ENCODE measurements at regions not wholly inside any gene's neighbourhood (a gene's known extent, or its start where the extent isn't known, plus 50 kb on each side); places are given as distances from the start of the nearest gene placed in this dataset.
"Not testable (repeated sequence)": the region's sequence is repeated elsewhere in the genome, so short reads cannot be mapped to it uniquely, and the experiment has no call there.

GRCh38 chr13:50547175-50547574 lies 296.3 kb downstream of the DLEU7 start:
- H3K9me3 Mint-ChIP-seq; DNase-seq (ENCODE audit: low spot score in 2 of 2); ATAC-seq (replicated peaks; ENCODE audit: extremely low read depth, poor library complexity, severe bottlenecking); H3K36me3 Mint-ChIP-seq (ENCODE audit: insufficient read depth); H3K27me3 Mint-ChIP-seq; H3K4me3 Mint-ChIP-seq; H3K4me1 Mint-ChIP-seq; H3K27ac Mint-ChIP-seq (ENCODE audit: low read depth): not testable (repeated sequence)

DNA sequence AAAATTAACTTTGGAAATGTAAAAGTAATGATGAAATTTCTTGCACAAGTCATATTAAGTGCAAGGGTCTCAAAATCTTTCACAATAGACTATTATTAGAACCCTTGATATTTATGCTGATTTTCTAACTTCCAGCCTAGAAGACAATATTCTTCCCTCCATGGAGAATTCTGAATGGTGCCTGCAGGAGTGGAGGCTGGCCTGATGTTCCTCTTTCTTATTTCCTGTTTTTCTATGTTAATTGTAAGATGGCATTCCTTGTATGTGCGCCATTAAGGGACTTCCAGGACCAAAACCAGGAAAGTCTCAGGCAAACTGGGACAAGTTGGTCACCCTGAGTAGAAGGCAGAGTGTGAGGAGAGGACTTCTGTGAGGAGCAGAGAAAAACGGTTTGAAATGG lies 294.9 kb downstream of the DLEU7 start:
- Mint-ChIP-seq H3K9me3 (peaks cover under 1% of the 10 kb centered on the region), H3K4me3 (no peak overlapping the region), H3K27ac (ENCODE audit: low read depth) (no peak overlapping the region), H3K4me1 (no peaks in the 10 kb centered on the region), H3K36me3 (ENCODE audit: insufficient read depth) (no peaks in the 10 kb centered on the region), H3K27me3 (no peaks in the 10 kb centered on the region)
- ATAC-seq (replicated peaks; ENCODE audit: extremely low read depth, poor library complexity, severe bottlenecking) (no peak), DNase-seq (ENCODE audit: low spot score in 2 of 2) (no peak)

DNA sequence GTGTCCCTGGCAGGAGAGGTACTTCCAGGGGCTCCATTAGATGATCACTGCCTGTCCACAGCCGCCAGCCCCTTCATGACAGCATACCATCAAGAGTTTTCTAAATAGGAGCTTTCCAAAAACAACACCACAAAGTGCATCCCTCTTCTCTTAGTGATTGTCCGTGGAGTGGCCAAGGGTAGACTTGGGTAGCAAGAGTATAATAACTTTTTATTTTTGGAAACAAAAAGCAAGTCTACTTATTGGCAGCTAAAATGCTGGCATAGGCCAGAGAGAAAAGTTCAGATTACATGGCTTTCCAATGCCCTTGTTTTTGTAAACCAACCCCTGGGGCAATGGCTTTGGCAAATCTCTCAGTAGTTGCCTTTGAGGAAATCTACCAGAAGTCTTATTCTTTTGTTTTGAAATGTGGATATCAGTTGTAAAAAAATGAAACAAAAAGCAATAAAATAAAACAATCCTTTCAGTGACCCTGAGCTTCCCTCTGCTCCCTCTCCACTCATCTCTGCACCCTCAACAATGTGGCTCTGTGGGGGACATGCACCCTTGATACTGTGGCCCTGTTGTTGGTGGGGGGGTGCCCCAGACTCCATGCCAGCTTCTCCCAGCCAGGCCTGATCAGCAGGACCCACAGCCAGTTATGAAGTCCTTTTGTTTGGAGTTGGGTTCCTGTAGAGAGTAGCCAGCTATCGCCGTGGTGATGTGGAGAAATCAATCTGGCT lies 294.1 kb downstream of the DLEU7 start:
- Mint-ChIP-seq H3K27ac (ENCODE audit: low read depth) (no peak overlapping the region), H3K36me3 (ENCODE audit: insufficient read depth) (no peaks in the 10 kb centered on the region), H3K4me3 (no peak overlapping the region), H3K27me3 (no peaks in the 10 kb centered on the region), H3K4me1 (no peaks in the 10 kb centered on the region), H3K9me3 (peaks cover 6% of the 10 kb centered on the region)
- ATAC-seq (replicated peaks; ENCODE audit: extremely low read depth, poor library complexity, severe bottlenecking) (no peak), DNase-seq (ENCODE audit: low spot score in 2 of 2) (no peak)

DNA sequence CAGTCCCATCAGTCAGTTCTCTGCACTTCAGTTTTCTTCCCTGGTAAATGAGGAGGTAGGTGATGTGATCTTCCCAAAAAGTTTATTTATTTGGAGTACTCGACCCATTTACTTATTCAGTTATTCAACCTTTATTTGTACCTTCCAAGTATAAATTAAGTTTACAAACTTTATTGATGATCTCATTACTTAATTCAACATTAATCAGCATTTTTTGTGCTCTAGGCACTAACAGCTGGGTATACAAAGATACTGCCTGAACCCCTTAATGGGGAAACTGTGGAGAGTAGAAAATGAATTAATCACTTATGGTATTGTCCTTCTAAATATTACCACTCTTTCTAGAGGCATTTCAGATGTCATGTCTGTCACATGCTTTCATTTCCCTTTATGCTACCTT lies 293.3 kb downstream of the DLEU7 start:
- H3K27ac Mint-ChIP-seq (ENCODE audit: low read depth): no peak overlapping the region
- no peaks in the 10 kb centered on the region for H3K4me1 Mint-ChIP-seq
- no peak for DNase-seq (ENCODE audit: low spot score in 2 of 2)
- H3K36me3 Mint-ChIP-seq (ENCODE audit: insufficient read depth): peaks cover 1% of the 10 kb centered on the region
- no peaks in the 10 kb centered on the region for H3K27me3 Mint-ChIP-seq
- no peak for ATAC-seq (replicated peaks; ENCODE audit: extremely low read depth, poor library complexity, severe bottlenecking)
- H3K4me3 Mint-ChIP-seq: no peak overlapping the region
- peaks cover 6% of the 10 kb centered on the region for H3K9me3 Mint-ChIP-seq

- no peak for ATAC-seq (replicated peaks; ENCODE audit: extremely low read depth, poor library complexity, severe bottlenecking)
Measured at GRCh38 chr13:50552424-50552966, 291.0 kb downstream of the DLEU7 start.

DNA sequence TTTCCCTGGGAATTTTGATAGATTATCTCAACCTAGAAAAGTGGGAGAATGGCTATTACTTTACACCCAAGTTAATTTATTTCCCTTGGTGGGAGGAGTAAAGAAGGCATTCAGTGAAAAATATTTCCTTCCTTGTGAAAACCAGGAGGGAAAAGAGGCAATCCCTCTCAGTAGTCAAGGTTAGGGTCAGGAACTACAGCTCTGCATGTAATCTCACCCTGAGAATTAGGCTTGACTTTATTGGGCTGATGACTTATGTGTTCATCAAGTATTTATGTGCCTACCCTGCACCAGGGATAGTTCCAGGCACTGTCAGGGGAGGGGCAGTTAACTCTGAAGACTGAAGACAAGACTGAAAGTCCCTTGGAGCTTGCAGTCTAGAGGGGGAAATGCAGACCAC lies 281.8 kb downstream of the DLEU7 start:
- ATAC-seq (replicated peaks; ENCODE audit: extremely low read depth, poor library complexity, severe bottlenecking) (no peak), DNase-seq (ENCODE audit: low spot score in 2 of 2) (no peak)
- no peaks in the 10 kb centered on the region for H3K4me1 Mint-ChIP-seq
- no peak overlapping the region for H3K27ac Mint-ChIP-seq (ENCODE audit: low read depth)
- no peaks in the 10 kb centered on the region for H3K9me3 Mint-ChIP-seq
- no peak overlapping the region for H3K4me3 Mint-ChIP-seq
- peaks cover 1% of the 10 kb centered on the region for H3K36me3 Mint-ChIP-seq (ENCODE audit: insufficient read depth)
- H3K27me3 Mint-ChIP-seq: peaks cover 9% of the 10 kb centered on the region

More at GRCh38 chr13:50552424-50552966, 291.0 kb downstream of the DLEU7 start:
- H3K4me3 Mint-ChIP-seq: no peak overlapping the region
- peaks cover 6% of the 10 kb centered on the region for H3K9me3 Mint-ChIP-seq
- H3K4me1 Mint-ChIP-seq: no peaks in the 10 kb centered on the region
- H3K36me3 Mint-ChIP-seq (ENCODE audit: insufficient read depth): peaks cover 1% of the 10 kb centered on the region
- no peak overlapping the region for H3K27ac Mint-ChIP-seq (ENCODE audit: low read depth)
- no peaks in the 10 kb centered on the region for H3K27me3 Mint-ChIP-seq
- no peak for DNase-seq (ENCODE audit: low spot score in 2 of 2)

- DNase-seq (ENCODE audit: low spot score in 2 of 2): no peak
- ATAC-seq (replicated peaks; ENCODE audit: extremely low read depth, poor library complexity, severe bottlenecking): no peak
- Mint-ChIP-seq H3K9me3 (no peaks in the 10 kb centered on the region), H3K27ac (ENCODE audit: low read depth) (no peak overlapping the region), H3K4me3 (no peak overlapping the region), H3K36me3 (ENCODE audit: insufficient read depth) (peaks cover 5% of the 10 kb centered on the region), H3K27me3 (no peaks in the 10 kb centered on the region), H3K4me1 (no peaks in the 10 kb centered on the region)
Measured at GRCh38 chr13:50566646-50567045, 276.8 kb downstream of the DLEU7 start.

- DNase-seq (ENCODE audit: low spot score in 2 of 2): no peak
- Mint-ChIP-seq H3K36me3 (ENCODE audit: insufficient read depth) (peaks cover 4% of the 10 kb centered on the region), H3K27ac (ENCODE audit: low read depth) (no peak overlapping the region), H3K9me3 (no peaks in the 10 kb centered on the region), H3K4me1 (no peaks in the 10 kb centered on the region), H3K27me3 (no peaks in the 10 kb centered on the region), H3K4me3 (no peak overlapping the region)
- ATAC-seq (replicated peaks; ENCODE audit: extremely low read depth, poor library complexity, severe bottlenecking): no peak
Measured at GRCh38 chr13:50572129-50572528, 271.4 kb downstream of the DLEU7 start.

DNA sequence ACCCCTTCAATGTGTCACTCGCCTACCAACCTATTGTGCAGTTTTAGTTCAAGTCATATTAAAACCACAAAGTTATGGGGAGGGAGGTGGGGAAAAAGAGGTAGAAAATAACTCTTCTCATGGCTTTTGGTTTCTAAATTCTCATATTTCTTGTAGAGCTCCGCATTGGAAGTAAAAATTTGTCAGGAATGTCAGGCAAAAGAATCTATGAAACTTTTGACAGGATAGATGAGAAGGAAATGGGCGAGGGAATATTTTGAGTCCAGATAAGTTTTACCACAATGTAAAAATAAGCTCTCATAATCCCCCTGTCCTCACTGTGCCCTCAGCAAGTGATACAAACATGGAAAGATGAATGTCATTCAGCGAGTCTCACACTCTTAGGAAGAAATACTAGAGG lies 270.4 kb downstream of the DLEU7 start:
- ATAC-seq (replicated peaks; ENCODE audit: extremely low read depth, poor library complexity, severe bottlenecking): no peak
- Mint-ChIP-seq H3K4me1 (no peaks in the 10 kb centered on the region), H3K27ac (ENCODE audit: low read depth) (no peak overlapping the region), H3K4me3 (no peak overlapping the region), H3K27me3 (no peaks in the 10 kb centered on the region), H3K36me3 (ENCODE audit: insufficient read depth) (peaks cover 2% of the 10 kb centered on the region), H3K9me3 (no peaks in the 10 kb centered on the region)
- no peak for DNase-seq (ENCODE audit: low spot score in 2 of 2)

GRCh38 chr13:50574731-50575130 lies 268.8 kb downstream of the DLEU7 start:
- Mint-ChIP-seq H3K4me1 (no peaks in the 10 kb centered on the region), H3K9me3 (no peaks in the 10 kb centered on the region), H3K27ac (ENCODE audit: low read depth) (no peak overlapping the region), H3K4me3 (no peak overlapping the region), H3K27me3 (no peaks in the 10 kb centered on the region), H3K36me3 (ENCODE audit: insufficient read depth) (peaks cover 2% of the 10 kb centered on the region)
- DNase-seq (ENCODE audit: low spot score in 2 of 2) (no peak), ATAC-seq (replicated peaks; ENCODE audit: extremely low read depth, poor library complexity, severe bottlenecking) (no peak)

DNA sequence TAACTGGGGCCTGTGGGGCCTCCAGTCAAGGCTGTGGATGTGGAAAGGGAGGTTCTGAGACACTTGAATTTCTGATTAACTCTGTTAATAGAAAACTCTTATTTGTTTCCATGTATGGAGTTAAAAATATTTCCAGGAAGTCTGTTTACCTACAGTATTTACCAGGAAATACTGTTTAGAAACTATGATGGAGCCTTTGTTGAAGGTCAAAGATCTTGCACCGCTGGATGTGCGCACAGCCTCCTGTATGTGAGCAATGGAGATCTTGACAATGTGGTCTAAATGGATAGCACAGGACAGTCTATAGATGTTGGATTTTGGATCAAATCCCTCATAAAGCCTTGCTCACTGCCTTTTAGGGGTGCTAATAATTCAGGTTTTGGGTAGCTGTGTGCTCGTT lies 268.4 kb downstream of the DLEU7 start:
- DNase-seq (ENCODE audit: low spot score in 2 of 2): no peak
- Mint-ChIP-seq H3K4me1 (no peaks in the 10 kb centered on the region), H3K9me3 (no peaks in the 10 kb centered on the region), H3K4me3 (no peak overlapping the region), H3K27me3 (no peaks in the 10 kb centered on the region), H3K27ac (ENCODE audit: low read depth) (no peak overlapping the region), H3K36me3 (ENCODE audit: insufficient read depth) (peaks cover 2% of the 10 kb centered on the region)
- no peak for ATAC-seq (replicated peaks; ENCODE audit: extremely low read depth, poor library complexity, severe bottlenecking)

DNA sequence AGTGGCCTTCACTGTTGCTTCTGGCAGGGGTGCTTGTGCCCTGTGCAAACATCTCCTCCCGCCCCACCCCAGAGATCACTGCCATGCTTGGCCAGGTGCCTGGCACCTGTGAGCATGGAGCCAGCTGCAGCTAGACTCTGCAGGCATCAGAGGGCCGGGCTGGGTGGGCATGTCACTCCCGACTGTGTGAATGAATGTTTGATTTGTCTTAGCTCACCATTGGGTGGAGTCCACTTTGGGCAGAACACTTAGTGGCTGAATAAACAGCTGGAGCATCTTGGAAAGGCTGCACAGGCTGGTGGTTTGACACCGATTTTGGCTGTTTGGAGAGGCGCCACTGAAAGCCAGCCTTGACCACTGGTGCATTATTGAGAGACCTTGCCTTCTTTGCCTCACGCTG lies 267.3 kb downstream of the DLEU7 start:
- DNase-seq (ENCODE audit: low spot score in 2 of 2) (no peak), ATAC-seq (replicated peaks; ENCODE audit: extremely low read depth, poor library complexity, severe bottlenecking) (no peak)
- H3K9me3 Mint-ChIP-seq: no peaks in the 10 kb centered on the region
- no peaks in the 10 kb centered on the region for H3K4me1 Mint-ChIP-seq
- no peaks in the 10 kb centered on the region for H3K27me3 Mint-ChIP-seq
- H3K4me3 Mint-ChIP-seq: no peak overlapping the region
- no peak overlapping the region for H3K27ac Mint-ChIP-seq (ENCODE audit: low read depth)
- no peaks in the 10 kb centered on the region for H3K36me3 Mint-ChIP-seq (ENCODE audit: insufficient read depth)

GRCh38 chr13:50577806-50578205 lies 265.7 kb downstream of the DLEU7 start:
- Mint-ChIP-seq H3K4me1 (no peaks in the 10 kb centered on the region), H3K4me3 (no peak overlapping the region), H3K27me3 (no peaks in the 10 kb centered on the region), H3K36me3 (ENCODE audit: insufficient read depth) (no peaks in the 10 kb centered on the region), H3K27ac (ENCODE audit: low read depth) (no peak overlapping the region), H3K9me3 (no peaks in the 10 kb centered on the region)
- no peak for DNase-seq (ENCODE audit: low spot score in 2 of 2)
- no peak for ATAC-seq (replicated peaks; ENCODE audit: extremely low read depth, poor library complexity, severe bottlenecking)

All from central memory CD8-positive, alpha-beta T cell (primary cell).